H1 (cell line): ENCODE measurements at regions not wholly inside any gene's neighbourhood (a gene's known extent, or its start where the extent isn't known, plus 50 kb on each side); places are given as distances from the start of the nearest gene placed in this dataset.

Source experiments
- CTCF ChIA-PET: fragments of 300-600 bp; sonication (Branson Sonifier 250); formaldehyde crosslinking; loops from one replicate; lab custom pipeline; 2021; ENCODE audit not compliant: partially characterized antibody; lab: Charles Lee
- POLR2A ChIA-PET: fragments of 300-600 bp; sonication (Branson Sonifier 250); formaldehyde crosslinking; loops from one replicate; lab custom pipeline; 2021; ENCODE audit warnings: inconsistent platforms; ENCODE audit not compliant: partially characterized antibody; lab: Charles Lee
- DNase-seq, 2 experiments: peaks; one replicate each; pipeline versions ENCODE4 v3.0.0 to v3.0.0-alpha.2; 2010 to 2022; ENCODE audit warnings: low spot score in 2 of 2, low read depth in 1 of 2, mixed read lengths in 1 of 2
- FAIRE-seq: peaks from 2 replicates; lab custom pipeline; 2011; peaks lifted over from hg19 to GRCh38; lab: Jason Lieb, UNC
- H2AFZ ChIP-seq: 2 replicates; pipeline ENCODE4 v1.8.1; 2012; ENCODE audit warnings: low read length, inconsistent platforms
- H2AK5ac ChIP-seq: 2 replicates; pipeline ENCODE4 v1.6.1; 2013; ENCODE audit warnings: low read depth, low read length
- H2BK120ac ChIP-seq: replicated peaks from 2 replicates; pipeline ENCODE3; 2013; ENCODE audit warnings: low read depth, low read length, inconsistent platforms
- H2BK12ac ChIP-seq: 2 replicates; pipeline ENCODE4 v1.6.1; 2013; ENCODE audit warnings: low read depth, low read length
- H2BK15ac ChIP-seq: 2 replicates; pipeline ENCODE4 v1.6.1; 2013; ENCODE audit warnings: low read length
- H2BK20ac ChIP-seq: 2 replicates; pipeline ENCODE4 v1.6.1; 2013; ENCODE audit warnings: low read length
- H2BK5ac ChIP-seq: 2 replicates; pipeline ENCODE4 v1.6.1; 2013; ENCODE audit warnings: low read depth, low read length
- H3K14ac ChIP-seq: 2 replicates; pipeline ENCODE4 v1.6.1; 2013; ENCODE audit warnings: inconsistent platforms; ENCODE audit not compliant: insufficient read length
- H3K18ac ChIP-seq: 2 replicates; pipeline ENCODE4 v1.6.1; 2013; ENCODE audit warnings: low read length; ENCODE audit errors: extremely low read depth
- H3K23ac ChIP-seq: 2 replicates; pipeline ENCODE4 v1.6.1; 2013; ENCODE audit warnings: inconsistent platforms; ENCODE audit not compliant: insufficient read length
- H3K23me2 ChIP-seq: 2 replicates; pipeline ENCODE4 v1.6.1; 2013; ENCODE audit warnings: low read depth, low read length
- H3K27ac ChIP-seq: 2 replicates; pipeline ENCODE4 v1.6.1; 2011; ENCODE audit warnings: low read depth, low read length, inconsistent platforms
- H3K27me3 ChIP-seq, 4 experiments: replicated peaks in 1 of 4; 1 replicate in 1 of 4; 2 replicates in 3 of 4; pipeline versions ENCODE4 v1.6.1 to v1.8.1; 2011 to 2013; ENCODE audit warnings: low read length in 3 of 4, mild to moderate bottlenecking in 3 of 4, inconsistent platforms in 2 of 4, mixed read lengths in 2 of 4, moderate library complexity in 1 of 4; ENCODE audit not compliant: control insufficient read depth in 3 of 4, insufficient read depth in 3 of 4; ENCODE audit errors: extremely low read depth in 1 of 4
- H3K36me3 ChIP-seq, 4 experiments: 2 replicates each; pipeline versions ENCODE4 v1.6.1 to v1.8.1; 2011 to 2013; ENCODE audit warnings: mild to moderate bottlenecking in 4 of 4, low read length in 3 of 4, moderate library complexity in 2 of 4, control low read depth in 1 of 4, inconsistent platforms in 1 of 4; ENCODE audit not compliant: insufficient read depth in 4 of 4, control insufficient read depth in 2 of 4
- H3K4ac ChIP-seq: replicated peaks from 2 replicates; pipeline ENCODE3; 2013; ENCODE audit warnings: low read length, low read depth, mixed read lengths, inconsistent platforms; ENCODE audit not compliant: insufficient read length
- H3K4me1 ChIP-seq, 4 experiments: replicated peaks in 1 of 4; 1 replicate in 1 of 4; 2 replicates in 3 of 4; pipeline versions ENCODE4 v1.6.1 to v1.8.1; 2011 to 2013; ENCODE audit warnings: low read length in 3 of 4, inconsistent platforms in 2 of 4, mixed read lengths in 1 of 4; ENCODE audit not compliant: insufficient read depth in 4 of 4, control insufficient read depth in 3 of 4
- H3K4me2 ChIP-seq, 2 experiments: 2 replicates each; pipeline versions ENCODE4 v1.6.1 to v1.8.1; 2011 to 2013; ENCODE audit warnings: low read depth in 2 of 2, low read length in 2 of 2, control low read depth in 1 of 2, inconsistent platforms in 1 of 2, mild to moderate bottlenecking in 1 of 2; ENCODE audit not compliant: insufficient read depth in 1 of 2
- H3K4me3 ChIP-seq, 4 experiments: fragments of 200-600, 300-600 bp in 1 of 4; sonication (generic), shearing (Covaris generic), sonication (Bioruptor Twin) in 1 of 4; 2 replicates each; pipeline versions ENCODE4 v1.5.1 to v1.8.1; 2011 to 2016; ENCODE audit warnings: low read length in 4 of 4, low read depth in 3 of 4, control low read depth in 2 of 4, inconsistent platforms in 2 of 4, mild to moderate bottlenecking in 2 of 4, mixed read lengths in 1 of 4, moderate library complexity in 1 of 4; ENCODE audit not compliant: insufficient read depth in 2 of 4; ENCODE audit errors: extremely low read depth in 1 of 4
- H3K56ac ChIP-seq: replicated peaks from 2 replicates; pipeline ENCODE3; 2013; ENCODE audit warnings: low read depth, mild to moderate bottlenecking, mixed read lengths, low read length, inconsistent platforms; ENCODE audit not compliant: insufficient read length
- H3K79me1 ChIP-seq: 2 replicates; pipeline ENCODE4 v1.6.1; 2013; ENCODE audit warnings: low read depth, low read length, control low read depth
- H3K79me2 ChIP-seq, 2 experiments: 2 replicates each; pipeline versions ENCODE4 v1.6.1 to v1.8.1; 2012 to 2013; ENCODE audit warnings: low read length in 2 of 2, mild to moderate bottlenecking in 2 of 2, inconsistent platforms in 1 of 2; ENCODE audit not compliant: insufficient read depth in 2 of 2, control insufficient read depth in 1 of 2
- H3K9ac ChIP-seq, 4 experiments: replicated peaks in 1 of 4; 1 replicate in 1 of 4; 2 replicates in 3 of 4; pipeline versions ENCODE4 v1.6.1 to v1.8.1; 2011 to 2013; ENCODE audit warnings: low read depth in 3 of 4, low read length in 3 of 4, control low read depth in 2 of 4, mild to moderate bottlenecking in 2 of 4, moderate library complexity in 2 of 4, inconsistent platforms in 1 of 4; ENCODE audit errors: extremely low read depth in 1 of 4
- H3K9me3 ChIP-seq, 2 experiments: 2 replicates each; pipeline versions ENCODE4 v1.6.1 to v1.8.1; 2012 to 2013; ENCODE audit warnings: mild to moderate bottlenecking in 2 of 2, moderate library complexity in 2 of 2, control low read depth in 1 of 2, inconsistent platforms in 1 of 2, low read depth in 1 of 2, low read length in 1 of 2, mixed read lengths in 1 of 2; ENCODE audit not compliant: insufficient read depth in 2 of 2
- H4K20me1 ChIP-seq, 2 experiments: replicated peaks in 1 of 2; 2 replicates each; pipeline versions ENCODE3 to v1.8.1; 2011 to 2013; ENCODE audit warnings: inconsistent platforms in 2 of 2, low read length in 2 of 2, mild to moderate bottlenecking in 1 of 2; ENCODE audit not compliant: insufficient read depth in 2 of 2, control insufficient read depth in 1 of 2
- H4K5ac ChIP-seq: 2 replicates; pipeline ENCODE4 v1.6.1; 2013; ENCODE audit warnings: low read length, low read depth, mixed read lengths, inconsistent platforms; ENCODE audit not compliant: insufficient read length
- H4K8ac ChIP-seq: 2 replicates; pipeline ENCODE4 v1.8.0; 2013; ENCODE audit warnings: mild to moderate bottlenecking, moderate library complexity, low read length, inconsistent platforms; ENCODE audit not compliant: insufficient read depth; ENCODE audit errors: extremely low read depth
- H4K91ac ChIP-seq: replicated peaks from 2 replicates; pipeline ENCODE3; 2013; ENCODE audit warnings: low read length, mixed read lengths, inconsistent platforms; ENCODE audit not compliant: insufficient read length
- CTBP2 ChIP-seq: IDR thresholded peaks from 2 replicates; pipeline ENCODE4 v1.7.0; 2011; ENCODE audit warnings: borderline replicate concordance, mild to moderate bottlenecking, moderate library complexity, mixed read lengths, low read length; ENCODE audit not compliant: insufficient read depth, insufficient read length
- CTCF ChIP-seq, 3 experiments: IDR thresholded peaks; 1 replicate in 2 of 3; 2 replicates in 1 of 3; pipeline versions ENCODE4 v1.5.1 to v1.6.1; 2011; ENCODE audit warnings: low read length in 3 of 3, mild to moderate bottlenecking in 3 of 3, inconsistent platforms in 2 of 3, low read depth in 1 of 3, moderate library complexity in 1 of 3; ENCODE audit not compliant: insufficient read depth in 1 of 3; ENCODE audit errors: control extremely low read depth in 1 of 3
- SIN3A ChIP-seq, 2 experiments: IDR thresholded peaks in 1 of 2; conservative IDR thresholded peaks in 1 of 2; 2 replicates each; pipeline ENCODE4 v1.6.1; 2011 to 2012; ENCODE audit warnings: low read length in 2 of 2, improper control_type of control experiment in 1 of 2, low read depth in 1 of 2, mild to moderate bottlenecking in 1 of 2
- SP4 ChIP-seq: IDR thresholded peaks from 2 replicates; pipeline ENCODE4 v1.6.1; 2012; ENCODE audit warnings: low read length, inconsistent platforms

GRCh38 chr13:82751206-82751605, 1131.1 kb downstream of the SLITRK1 start:
- Histone ChIP-seq H3K4me3 (no peak overlapping the region), H4K5ac (no peak overlapping the region), H3K4me1 (peaks cover 0 to 7% (median 4%) of the 10 kb centered on the region in 4 experiments; a peak in 4 of 7 replicates), H3K23me2 (no peaks in the 10 kb centered on the region), H3K4me2 (no peak overlapping the region), H3K9me3 (no peaks in the 10 kb centered on the region), H3K36me3 (no peaks in the 10 kb centered on the region), H3K14ac (no peak overlapping the region), H3K79me2 (no peaks in the 10 kb centered on the region), H2AFZ (no peak overlapping the region), H4K91ac (no peak overlapping the region), H4K20me1 (no peaks in the 10 kb centered on the region), H3K9ac (no peak overlapping the region), H3K27me3 (no peaks in the 10 kb centered on the region), H4K8ac (no peak overlapping the region), H2BK12ac (no peak overlapping the region), H2BK5ac (no peak overlapping the region), H2BK20ac (no peak overlapping the region), H2AK5ac (no peak overlapping the region), H3K23ac (no peak overlapping the region), H3K56ac (no peak overlapping the region), H2BK120ac (no peak overlapping the region), H2BK15ac (no peak overlapping the region), H3K18ac (no peak overlapping the region), H3K27ac (no peak overlapping the region), H3K4ac (no peak overlapping the region), H3K79me1 (no peaks in the 10 kb centered on the region)
- FAIRE-seq: no peak
- ChIA-PET POLR2A (no interaction called here), CTCF (interaction anchor here (1.3 kb wide), 1 partner anchor 12 kb away, joined by 5 read pairs; no protein-coding TSS in a partner anchor)
- DNase-seq: no peak
- TF ChIP-seq CTBP2: no peak
- no peak for TF ChIP-seq CTCF (IDR thresholded peaks at IDR 0.05; ENCODE audit: control extremely low read depth in 1 of 3, insufficient read depth in 1 of 3, low read depth in 1 of 3, low read length in 3 of 3)
- no peak for TF ChIP-seq SIN3A (conservative IDR thresholded peaks at IDR 0.05 in 1 of 2, IDR thresholded peaks at IDR 0.05 in 1 of 2; ENCODE audit: low read depth in 1 of 2, low read length in 2 of 2)
- no peak for TF ChIP-seq SP4
